OCI-LY7 (cell line): ENCODE measurements at regions not wholly inside any gene's neighbourhood (a gene's known extent, or its start where the extent isn't known, plus 50 kb on each side); places are given as distances from the start of the nearest gene placed in this dataset.

ENCODE experiments used
- BruUV-seq: library from RNA; stranded (reverse); fragments of 400-500 nt; replicated peaks from 2 replicates; lab custom pipeline; 2021; lab: Mats Ljungman, UMichigan
- CTCF ChIA-PET: fragments of 300-600 bp; sonication (Branson Sonifier 250); formaldehyde crosslinking; loops from one replicate; lab custom pipeline; 2022; ENCODE audit warnings: antibody characterized with exemption; ENCODE audit not compliant: unreplicated experiment; lab: Charles Lee
- POLR2A ChIA-PET: fragments of 300-600 bp; sonication (Branson Sonifier 250); formaldehyde crosslinking; loops from one replicate; lab custom pipeline; 2022; ENCODE audit warnings: antibody characterized with exemption; lab: Charles Lee
- DNase-seq: peaks from one replicate; pipeline ENCODE4 v3.0.0-alpha.2; 2015; ENCODE audit warnings: low spot score
- H2AFZ ChIP-seq: fragments of 200-600 bp; sonication (generic), shearing (Covaris generic); 2 replicates; pipeline ENCODE4 v1.6.1; 2014; ENCODE audit warnings: mild to moderate bottlenecking, antibody characterized with exemption, low read length, moderate library complexity
- H3K27ac ChIP-seq: fragments of 200-600 bp; sonication (generic); 2 replicates; pipeline ENCODE4 v1.5.1; 2014; ENCODE audit warnings: mixed run types, low read depth, mild to moderate bottlenecking, moderate library complexity, low read length, inconsistent platforms; ENCODE audit not compliant: poor library complexity, severe bottlenecking
- H3K36me3 ChIP-seq: fragments of 200-600 bp; sonication (generic); 2 replicates; pipeline ENCODE4 v1.6.1; 2014; ENCODE audit warnings: mild to moderate bottlenecking, antibody characterized with exemption, low read length, moderate library complexity, mixed read lengths; ENCODE audit not compliant: insufficient read depth
- H3K4me1 ChIP-seq: fragments of 200-600 bp; sonication (generic); 2 replicates; pipeline ENCODE4 v1.5.1; 2014; ENCODE audit warnings: mild to moderate bottlenecking, low read length; ENCODE audit not compliant: insufficient read depth, poor library complexity, severe bottlenecking
- H3K4me2 ChIP-seq: fragments of 200-600 bp; sonication (generic); 2 replicates; pipeline ENCODE4 v1.6.1; 2014; ENCODE audit warnings: mild to moderate bottlenecking, low read length
- H3K4me3 ChIP-seq: fragments of 200-600 bp; sonication (generic); 2 replicates; pipeline ENCODE4 v1.5.1; 2014; ENCODE audit warnings: mild to moderate bottlenecking, low read depth, low read length; ENCODE audit not compliant: poor library complexity, severe bottlenecking
- H3K79me2 ChIP-seq: fragments of 200-600 bp; sonication (generic); 2 replicates; pipeline ENCODE4 v1.6.1; 2016; ENCODE audit warnings: low read depth, mild to moderate bottlenecking, low read length, moderate library complexity, mixed read lengths; ENCODE audit not compliant: insufficient read depth
- H3K9me2 ChIP-seq: fragments of 200-600 bp; sonication (generic); 2 replicates; pipeline ENCODE4 v1.6.1; 2016; ENCODE audit warnings: mild to moderate bottlenecking, low read length, mixed read lengths; ENCODE audit not compliant: insufficient read depth
- H3K9me3 ChIP-seq: fragments of 200-600 bp; sonication (generic); 2 replicates; pipeline ENCODE4 v1.6.1; 2014; ENCODE audit warnings: mild to moderate bottlenecking, mixed run types, low read length, mixed read lengths
- H4K20me1 ChIP-seq: fragments of 200-600 bp; sonication (generic); 2 replicates; pipeline ENCODE4 v1.6.1; 2014; ENCODE audit warnings: mild to moderate bottlenecking, antibody characterized with exemption, low read length, moderate library complexity, mixed read lengths; ENCODE audit not compliant: insufficient read depth
- CTCF ChIP-seq: fragments of 200-600 bp; sonication (generic); conservative IDR thresholded peaks from 2 replicates; pipeline ENCODE4 v1.5.1; 2014; ENCODE audit warnings: mild to moderate bottlenecking, antibody characterized with exemption, low read length, moderate library complexity, mixed read lengths
- EZH2phosphoT487 ChIP-seq: fragments of 200-600 bp; sonication (generic); IDR thresholded peaks from 2 replicates; pipeline ENCODE4 v1.6.1; 2018; ENCODE audit warnings: low read depth, borderline replicate concordance, mild to moderate bottlenecking, mixed run types, antibody characterized with exemption, low read length, moderate library complexity, mixed read lengths
- intact Hi-C: fragments of 100-400 bp; cut with micrococcal nuclease; formaldehyde crosslinking; loops from one replicate; pipeline ENCODE4 v1.10.0; 2022; ENCODE audit not compliant: unreplicated experiment

GRCh38 chr1:203985676-203986075 lies 87.2 kb upstream of the SOX13 start:
- Histone ChIP-seq H2AFZ (no peak overlapping the region), H3K4me1 (no peaks in the 10 kb centered on the region), H3K79me2 (no peaks in the 10 kb centered on the region), H3K36me3 (no peaks in the 10 kb centered on the region), H3K4me3 (no peak overlapping the region), H3K9me2 (no peaks in the 10 kb centered on the region), H3K4me2 (no peak overlapping the region), H3K27ac (no peak overlapping the region), H4K20me1 (no peaks in the 10 kb centered on the region), H3K9me3 (no peaks in the 10 kb centered on the region)
- BruUV-seq: no TSS peak
- ChIA-PET POLR2A (no interaction called here), CTCF (no interaction called here)
- intact Hi-C loops: no loop called here
- TF ChIP-seq CTCF (no peak), EZH2phosphoT487 (no peak)
- DNase-seq: no peak

GRCh38 chr1:203986887-203987461 lies 85.9 kb upstream of the SOX13 start:
- POLR2A ChIA-PET: interaction anchor here (0.6 to 1.7 kb wide), 4 partner anchors 9 to 179 kb away, joined by 3 to 5 read pairs (median 3); no protein-coding TSS in a partner anchor
- TF ChIP-seq EZH2phosphoT487: no peak
- TF ChIP-seq CTCF: no peak
- CTCF ChIA-PET: interaction anchor here (0.8 kb wide), 1 partner anchor 10 kb away, joined by 5 read pairs; no protein-coding TSS in a partner anchor

GRCh38 chr1:203990118-203990517 lies 82.8 kb upstream of the SOX13 start:
- no peak overlapping the region for H3K4me2 ChIP-seq
- H3K9me3 ChIP-seq: no peaks in the 10 kb centered on the region
- no peaks in the 10 kb centered on the region for H3K4me1 ChIP-seq
- DNase-seq: no peak
- TF ChIP-seq EZH2phosphoT487 (no peak), CTCF (no peak)
- H3K9me2 ChIP-seq: no peaks in the 10 kb centered on the region
- intact Hi-C loops: no loop called here
- H3K4me3 ChIP-seq: no peak overlapping the region
- no peak overlapping the region for H2AFZ ChIP-seq
- no peaks in the 10 kb centered on the region for H3K36me3 ChIP-seq
- POLR2A ChIA-PET: interaction anchor here (0.7 kb wide), 1 partner anchor 69 kb away, joined by 4 read pairs; no protein-coding TSS in a partner anchor
- no TSS peak for BruUV-seq
- H3K27ac ChIP-seq: no peak overlapping the region
- CTCF ChIA-PET: no interaction called here
- no peaks in the 10 kb centered on the region for H4K20me1 ChIP-seq
- H3K79me2 ChIP-seq: no peaks in the 10 kb centered on the region

More at GRCh38 chr1:203986887-203987461, 85.9 kb upstream of the SOX13 start:
- Histone ChIP-seq H3K36me3 (no peaks in the 10 kb centered on the region), H2AFZ (no peak overlapping the region), H3K4me2 (no peak overlapping the region), H3K9me3 (no peaks in the 10 kb centered on the region), H3K27ac (no peak overlapping the region), H3K4me3 (no peak overlapping the region), H3K9me2 (no peaks in the 10 kb centered on the region), H3K4me1 (no peaks in the 10 kb centered on the region), H3K79me2 (no peaks in the 10 kb centered on the region), H4K20me1 (no peaks in the 10 kb centered on the region)
- DNase-seq: no peak
- intact Hi-C loops: no loop called here
- no TSS peak for BruUV-seq
